ENCODE measurements at regions not wholly inside any gene's neighbourhood (a gene's known extent, or its start where the extent isn't known, plus 50 kb on each side); places are given as distances from the start of the nearest gene placed in this dataset.
"Not testable (repeated sequence)": the region's sequence is repeated elsewhere in the genome, so short reads cannot be mapped to it uniquely, and the experiment has no call there.

GRCh38 chr6:151696302-151696701 is 111.2 kb upstream of the ESR1 start:
- TF ChIP-seq, protein P1, sequence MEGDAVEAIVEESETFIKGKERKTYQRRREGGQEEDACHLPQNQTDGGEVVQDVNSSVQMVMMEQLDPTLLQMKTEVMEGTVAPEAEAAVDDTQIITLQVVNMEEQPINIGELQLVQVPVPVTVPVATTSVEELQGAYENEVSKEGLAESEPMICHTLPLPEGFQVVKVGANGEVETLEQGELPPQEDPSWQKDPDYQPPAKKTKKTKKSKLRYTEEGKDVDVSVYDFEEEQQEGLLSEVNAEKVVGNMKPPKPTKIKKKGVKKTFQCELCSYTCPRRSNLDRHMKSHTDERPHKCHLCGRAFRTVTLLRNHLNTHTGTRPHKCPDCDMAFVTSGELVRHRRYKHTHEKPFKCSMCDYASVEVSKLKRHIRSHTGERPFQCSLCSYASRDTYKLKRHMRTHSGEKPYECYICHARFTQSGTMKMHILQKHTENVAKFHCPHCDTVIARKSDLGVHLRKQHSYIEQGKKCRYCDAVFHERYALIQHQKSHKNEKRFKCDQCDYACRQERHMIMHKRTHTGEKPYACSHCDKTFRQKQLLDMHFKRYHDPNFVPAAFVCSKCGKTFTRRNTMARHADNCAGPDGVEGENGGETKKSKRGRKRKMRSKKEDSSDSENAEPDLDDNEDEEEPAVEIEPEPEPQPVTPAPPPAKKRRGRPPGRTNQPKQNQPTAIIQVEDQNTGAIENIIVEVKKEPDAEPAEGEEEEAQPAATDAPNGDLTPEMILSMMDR (IDR thresholded peaks at IDR 0.05; ENCODE audit: insufficient read depth, low read length, poor library complexity, severe bottlenecking): not testable (repeated sequence)
- not testable (repeated sequence) for TF ChIP-seq EZH2phosphoT487 (conservative IDR thresholded peaks at IDR 0.05; ENCODE audit: low read length)

All from SU-DHL-6 (cell line).